Limb (tissue), 2 donors: ENCODE measurements at regions not wholly inside any gene's neighbourhood (a gene's known extent, or its start where the extent isn't known, plus 50 kb on each side); places are given as distances from the start of the nearest gene placed in this dataset.

ENCODE experiments used
- DNase-seq, 2 donors: peaks; one replicate each; pipeline ENCODE4 v3.0.0-alpha.2; 2016; ENCODE audit errors: extremely low spot score in 2 of 2

DNA sequence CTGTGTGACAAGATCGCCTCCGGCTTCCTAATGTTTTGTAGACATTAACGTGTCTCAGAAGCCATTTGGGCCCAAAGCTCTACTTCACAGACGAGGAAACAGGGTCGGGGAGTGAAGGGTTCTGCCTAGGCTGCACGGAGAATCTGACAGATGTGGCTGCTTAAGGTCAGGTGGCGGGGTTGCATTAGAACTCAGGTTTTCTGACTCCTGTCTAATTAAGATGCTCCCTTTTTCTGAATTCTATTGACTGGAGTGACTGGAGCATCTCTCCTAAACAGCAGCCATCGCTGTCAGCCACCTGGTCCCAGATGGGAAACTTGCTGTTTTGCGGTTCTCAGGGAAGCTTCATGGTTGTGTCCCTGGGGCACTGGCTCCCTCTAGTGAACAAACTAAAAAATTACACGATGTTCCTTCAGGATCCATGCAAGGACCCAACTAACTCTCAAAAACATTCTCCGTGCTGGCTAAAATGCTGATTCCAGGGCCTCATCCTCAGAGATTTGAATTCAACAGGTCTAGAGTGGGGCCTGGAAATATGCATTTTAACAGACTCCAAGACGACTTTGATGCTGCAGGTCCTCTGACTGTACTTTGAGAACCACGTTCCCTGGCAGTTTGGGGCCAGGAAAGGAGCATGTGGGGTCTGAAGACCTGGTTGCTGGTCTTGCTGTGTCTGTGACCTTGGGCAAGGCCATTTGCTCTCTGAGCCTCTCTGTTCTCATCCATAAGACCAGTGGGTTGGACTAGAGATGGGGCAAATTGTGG is 117.4 kb downstream of the IRF8 start:
- peak; percentile 67 to 73 for DNase-seq

DNA sequence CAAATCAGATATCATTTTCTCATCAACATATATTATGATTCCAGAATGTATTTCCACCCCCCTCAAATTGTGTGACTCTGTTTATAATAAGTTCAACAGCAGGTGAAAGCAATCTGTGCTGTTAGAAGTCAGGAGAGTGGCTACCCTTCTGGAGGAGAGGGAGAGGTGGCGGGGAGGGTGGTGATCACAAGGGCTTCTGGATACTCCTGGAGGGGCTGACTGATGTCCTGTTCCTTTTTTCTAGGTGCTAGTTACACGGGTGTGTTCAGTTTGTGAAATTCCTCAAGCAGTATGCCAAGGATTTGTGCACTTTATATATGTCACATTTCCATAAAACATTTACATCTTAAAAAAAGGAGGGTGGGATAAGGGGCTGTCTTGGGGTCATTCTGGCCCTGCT is 119.1 kb downstream of the IRF8 start:
- peak in 1 of 2 donors; percentile 21 for DNase-seq

DNA sequence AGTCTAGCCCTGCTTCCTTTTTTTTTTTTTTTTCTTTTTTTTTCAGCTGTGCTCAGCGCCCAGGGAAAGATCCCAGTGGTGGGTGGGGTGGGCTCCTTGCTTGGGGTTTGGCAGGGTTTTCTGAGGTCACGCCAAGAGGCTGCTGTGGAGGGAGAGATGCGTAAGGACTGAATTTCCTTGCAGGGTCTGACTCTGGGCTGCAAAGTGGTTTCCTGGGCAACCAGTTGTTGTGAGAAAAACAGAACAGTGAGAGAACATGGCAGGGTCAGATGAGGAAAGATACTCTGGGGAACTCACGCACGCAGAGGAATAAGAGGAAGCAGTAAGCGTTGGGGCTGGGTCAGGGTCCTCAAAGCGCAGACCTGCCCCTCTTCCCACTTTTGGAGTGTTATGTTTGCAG is 119.5 kb downstream of the IRF8 start:
- peak; percentile 52 to 68 for DNase-seq

DNA sequence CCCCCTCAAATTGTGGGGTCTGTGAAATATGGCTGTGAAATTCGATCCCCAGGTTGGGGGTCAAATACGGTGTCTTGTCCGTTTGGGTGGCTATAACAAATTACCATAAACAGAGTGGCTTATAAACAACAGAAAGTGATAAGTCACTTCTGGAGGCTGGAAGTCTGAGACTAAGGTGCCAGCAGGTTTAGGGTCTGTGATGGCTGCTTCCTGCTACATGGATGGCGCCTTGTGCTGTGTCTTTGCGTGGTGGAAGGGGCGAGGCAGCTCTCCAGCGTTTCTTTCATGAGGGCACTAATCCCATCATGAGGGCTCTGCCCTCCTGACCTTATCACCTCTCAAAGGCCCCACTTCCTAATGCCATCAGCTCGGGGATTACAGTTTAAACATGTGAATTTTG is 120.0 kb downstream of the IRF8 start:
- DNase-seq: no peak

DNA sequence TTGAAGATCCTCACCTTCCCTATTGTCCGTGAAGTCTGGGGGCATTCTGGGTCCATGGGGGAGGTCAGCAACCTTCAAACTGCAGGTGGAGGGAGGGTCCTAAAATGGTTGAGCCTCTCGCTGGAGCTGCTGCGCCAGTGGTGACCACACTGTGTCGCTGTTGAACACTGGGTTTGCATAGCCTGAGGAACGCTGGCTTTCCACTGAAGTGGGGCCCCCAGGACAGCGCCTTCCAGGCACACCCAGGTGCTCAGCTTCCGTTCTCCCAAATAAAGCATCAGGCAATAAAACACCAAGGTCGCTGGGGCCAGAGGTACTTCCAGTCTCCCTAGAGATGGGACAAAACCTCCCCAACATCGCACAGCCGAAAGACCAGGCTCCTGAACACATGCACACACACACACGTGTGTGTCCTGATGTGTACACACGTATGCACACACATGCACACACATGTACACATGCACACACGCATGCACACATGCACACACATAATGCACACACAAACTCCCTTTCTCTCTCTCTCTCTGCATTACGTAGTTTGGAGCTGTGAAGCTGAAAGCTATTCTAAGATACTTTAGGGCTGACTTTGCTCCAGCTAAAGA is 120.6 kb downstream of the IRF8 start:
- peak in 1 of 2 donors; percentile 32 for DNase-seq

DNA sequence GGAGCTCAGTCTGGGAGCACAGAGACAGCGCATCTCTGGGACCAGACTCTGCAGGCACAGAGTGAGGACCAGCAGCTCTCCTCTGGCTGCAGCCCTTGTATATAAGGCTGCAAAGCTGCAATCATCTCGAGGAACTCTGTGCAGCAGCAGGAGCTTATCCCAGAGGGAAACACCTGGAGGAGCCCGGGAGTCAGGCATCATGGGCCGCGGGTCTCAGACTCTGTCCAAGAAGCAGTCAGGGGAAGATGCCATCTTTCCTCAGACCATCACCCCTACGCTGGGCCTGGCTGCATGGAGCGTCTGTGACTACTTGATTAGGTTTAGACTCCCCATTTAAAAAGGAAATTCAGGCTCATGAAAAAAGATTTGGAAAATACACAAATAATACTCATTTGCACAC is 122.0 kb downstream of the IRF8 start:
- DNase-seq: peak in 1 of 2 donors; percentile 11

DNA sequence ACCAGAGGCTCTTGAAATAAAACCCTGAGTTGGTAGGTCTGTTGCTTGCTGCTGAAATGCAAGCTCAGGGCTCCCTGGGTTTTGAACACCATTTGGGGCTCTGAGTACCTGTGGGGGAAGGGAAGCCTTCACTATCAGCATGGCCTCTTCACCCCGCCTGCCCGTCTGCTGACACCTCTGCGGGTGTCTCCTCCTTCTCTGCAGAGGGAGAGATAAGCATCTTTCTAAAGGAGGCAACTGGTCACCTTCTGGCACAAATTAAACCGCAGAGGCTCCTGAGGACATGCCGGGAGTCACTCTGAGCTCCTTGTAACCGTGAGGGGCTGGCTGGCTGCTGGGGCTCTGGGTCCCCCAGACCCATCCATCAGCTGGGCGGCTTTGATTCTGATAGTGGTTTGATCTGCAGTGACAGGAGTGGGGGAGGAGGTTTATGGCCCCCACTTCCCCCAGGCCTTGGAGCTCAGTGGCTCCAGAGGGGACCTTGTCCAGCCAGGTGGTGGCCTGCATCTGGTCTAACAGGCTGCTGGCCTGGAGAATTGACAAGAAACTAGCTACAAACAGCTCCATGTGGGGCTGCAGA is 123.5 kb downstream of the IRF8 start:
- peak in 1 of 2 donors; percentile 10 for DNase-seq

DNA sequence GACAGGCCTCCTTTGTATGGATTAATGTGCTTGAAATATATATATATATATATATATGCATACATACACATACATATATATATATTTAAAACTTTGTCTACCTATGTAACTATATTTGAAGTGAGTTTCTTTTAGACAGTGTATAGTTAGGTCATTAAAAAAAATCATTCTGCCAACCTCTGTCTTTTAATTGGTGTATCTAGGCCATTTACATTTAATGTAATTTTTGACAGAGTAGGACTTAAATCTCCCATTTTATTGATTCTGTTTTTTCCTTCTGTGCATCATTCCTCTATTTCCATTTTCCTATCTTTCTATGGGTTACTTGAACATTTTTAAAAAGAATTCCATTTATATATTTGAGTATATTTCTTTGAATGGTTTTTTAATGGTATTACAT is 125.2 kb downstream of the IRF8 start:
- DNase-seq: no peak

DNA sequence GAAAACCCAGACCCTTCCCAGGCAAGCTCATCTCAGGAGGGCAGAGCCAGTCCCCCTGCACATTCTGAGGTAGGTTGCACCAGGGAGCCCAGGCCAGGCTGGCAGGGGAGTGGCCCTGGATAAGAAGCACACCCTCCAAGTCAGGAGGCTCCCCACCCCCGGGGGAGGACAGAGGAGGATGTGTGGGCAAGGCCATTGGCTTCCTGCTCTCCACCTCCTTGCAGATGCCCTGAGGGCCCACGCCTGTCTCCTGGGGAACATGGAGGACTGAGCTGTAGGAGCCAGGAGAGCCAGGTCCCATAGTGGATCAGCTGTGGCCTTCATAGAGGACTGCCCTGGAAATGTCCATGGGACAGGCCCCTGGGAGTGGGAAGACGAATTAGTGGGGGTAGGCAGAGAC is 126.7 kb downstream of the IRF8 start:
- peak in 1 of 2 donors; percentile 20 for DNase-seq

DNA sequence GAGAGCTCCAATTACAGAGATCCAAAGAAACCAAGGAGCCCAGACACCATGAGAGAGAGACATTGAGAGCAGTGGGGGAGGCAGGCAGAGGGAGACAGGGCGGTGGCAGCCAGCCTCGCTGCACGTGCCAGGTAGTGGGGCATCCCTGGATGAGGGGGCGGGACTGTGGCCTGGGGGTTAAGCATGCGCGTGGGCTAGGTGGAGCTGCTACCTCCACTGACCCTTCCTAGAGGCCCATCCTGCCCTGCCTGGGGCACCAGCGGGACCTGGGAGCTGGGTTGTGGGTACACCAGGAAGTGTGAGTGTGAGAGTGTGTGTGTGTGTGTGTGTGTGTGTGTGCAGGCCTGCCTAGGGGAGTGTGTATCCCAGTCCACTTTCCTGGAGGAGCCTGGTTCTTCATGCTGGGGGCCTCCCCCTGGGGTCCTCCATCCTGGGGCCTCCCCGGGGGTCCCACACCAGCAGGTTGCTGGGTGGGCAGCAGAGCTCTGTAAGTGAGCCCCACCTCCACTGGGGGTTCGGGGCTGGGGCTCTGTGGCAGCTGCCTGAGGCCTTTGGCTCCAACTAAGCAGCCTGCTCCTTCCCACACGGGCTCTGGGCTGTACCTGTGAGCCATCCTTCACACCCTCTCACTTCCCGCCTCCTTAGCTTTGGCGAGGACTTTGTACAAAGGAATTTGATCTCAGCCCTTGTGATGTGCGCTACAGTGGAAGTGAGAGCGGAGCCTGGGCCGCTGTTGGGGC is 127.4 kb downstream of the IRF8 start:
- peak in 1 of 2 donors; percentile 30 for DNase-seq

DNA sequence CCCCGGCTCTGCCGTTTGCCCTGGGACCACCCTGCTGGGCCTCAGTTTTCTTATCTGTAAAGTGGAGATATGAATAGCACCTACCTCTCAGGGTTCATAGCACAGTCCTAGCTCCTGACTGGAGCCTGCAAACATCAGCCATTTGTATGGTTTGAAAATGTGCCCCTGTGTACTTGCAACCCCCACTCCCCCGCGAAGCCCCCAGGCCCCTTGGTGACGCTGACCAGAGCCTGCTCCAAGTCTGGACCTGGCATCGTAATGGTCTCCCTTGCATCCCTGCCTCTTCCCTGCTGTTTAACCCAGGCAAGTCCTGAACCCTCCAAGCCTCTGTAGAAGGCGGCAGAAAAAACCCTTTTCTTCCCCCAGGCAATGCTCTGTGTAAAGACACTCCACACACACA is 128.0 kb downstream of the IRF8 start:
- DNase-seq: no peak

DNA sequence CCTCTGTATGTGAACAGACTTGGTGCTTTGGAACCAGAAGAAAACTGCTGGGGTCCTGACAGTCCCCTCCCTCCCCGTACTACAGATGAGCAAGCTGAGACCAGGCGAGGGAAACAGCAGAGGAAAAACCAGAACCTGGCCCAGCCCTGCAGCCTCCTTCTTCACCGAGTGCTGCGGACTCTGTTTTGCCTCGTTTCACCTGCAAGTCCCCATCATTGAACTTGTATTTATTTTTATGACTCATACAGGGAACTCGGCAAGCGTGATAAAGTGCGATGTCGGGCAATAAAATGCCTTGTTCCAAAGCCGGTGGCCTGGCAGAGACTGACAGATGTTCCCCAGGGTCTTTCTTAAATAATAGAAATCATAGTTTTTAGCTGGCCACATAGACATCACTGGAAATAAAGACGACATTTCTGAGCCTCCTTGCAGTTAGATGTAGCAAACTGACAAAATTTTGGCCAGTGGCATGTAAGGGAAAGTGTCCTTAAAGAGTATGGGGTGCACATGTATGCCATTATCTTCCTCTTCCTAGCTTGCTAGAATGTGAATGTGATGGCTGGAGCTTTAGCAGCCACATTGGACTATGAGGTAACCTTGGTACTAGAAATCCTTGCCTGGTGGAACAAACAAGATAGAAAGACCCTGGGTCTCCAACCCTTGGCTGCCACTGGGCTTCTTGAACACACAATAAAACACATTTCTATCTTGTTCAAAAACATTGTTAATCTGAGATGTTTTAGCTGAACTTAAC is 128.6 kb downstream of the IRF8 start:
- DNase-seq: peak in 1 of 2 donors; percentile 10

DNA sequence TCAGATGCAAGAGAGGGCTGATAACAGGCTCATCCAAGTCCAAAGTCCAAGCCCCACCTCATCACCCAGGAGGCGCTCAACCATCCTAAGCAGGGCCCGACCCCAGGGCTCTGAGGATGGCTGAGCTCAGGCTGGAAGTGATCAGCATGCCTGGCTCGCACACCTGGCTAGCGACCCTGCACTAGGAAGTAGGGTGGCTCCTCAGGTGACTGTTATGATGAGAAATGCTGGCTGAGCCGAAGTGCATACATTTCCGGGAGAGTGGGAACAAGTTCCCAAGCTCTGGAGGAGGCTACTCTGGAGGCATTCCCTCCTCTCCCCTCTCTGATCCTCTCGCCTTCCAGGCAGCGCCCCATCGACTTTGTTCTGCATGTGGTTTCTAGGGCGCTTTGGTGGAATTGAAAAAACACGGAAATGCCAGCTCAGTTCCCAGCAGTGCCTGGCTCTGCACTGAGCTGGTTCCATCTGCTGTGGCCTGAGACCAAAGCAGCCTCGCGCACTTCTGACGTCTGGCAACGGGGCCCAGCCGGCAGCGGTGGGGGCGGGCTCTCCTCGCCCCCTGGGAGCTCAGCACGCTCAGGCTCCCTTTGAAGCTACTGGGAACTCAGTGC is 130.3 kb downstream of the IRF8 start:
- peak; percentile 32 to 78 for DNase-seq

DNA sequence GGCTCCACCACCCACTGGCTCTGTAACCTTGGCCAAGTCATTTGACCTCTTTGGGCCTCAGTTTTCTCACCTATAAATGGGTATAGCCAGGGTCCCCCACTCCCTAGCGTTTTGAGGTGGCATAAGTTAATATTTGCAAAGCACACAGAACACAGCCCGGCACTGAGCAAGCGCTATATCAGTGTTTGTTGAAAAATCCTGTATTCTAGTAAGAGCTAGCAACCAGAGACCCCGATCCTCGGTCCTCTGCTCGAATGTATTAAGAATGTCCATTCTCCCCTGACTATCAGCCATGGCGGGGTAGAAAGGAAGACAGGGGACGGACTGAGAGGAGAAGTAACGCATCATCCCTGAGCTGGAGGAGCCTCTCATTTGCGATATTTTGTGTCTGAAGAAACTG is 131.2 kb downstream of the IRF8 start:
- DNase-seq: peak in 1 of 2 donors; percentile 7

DNA sequence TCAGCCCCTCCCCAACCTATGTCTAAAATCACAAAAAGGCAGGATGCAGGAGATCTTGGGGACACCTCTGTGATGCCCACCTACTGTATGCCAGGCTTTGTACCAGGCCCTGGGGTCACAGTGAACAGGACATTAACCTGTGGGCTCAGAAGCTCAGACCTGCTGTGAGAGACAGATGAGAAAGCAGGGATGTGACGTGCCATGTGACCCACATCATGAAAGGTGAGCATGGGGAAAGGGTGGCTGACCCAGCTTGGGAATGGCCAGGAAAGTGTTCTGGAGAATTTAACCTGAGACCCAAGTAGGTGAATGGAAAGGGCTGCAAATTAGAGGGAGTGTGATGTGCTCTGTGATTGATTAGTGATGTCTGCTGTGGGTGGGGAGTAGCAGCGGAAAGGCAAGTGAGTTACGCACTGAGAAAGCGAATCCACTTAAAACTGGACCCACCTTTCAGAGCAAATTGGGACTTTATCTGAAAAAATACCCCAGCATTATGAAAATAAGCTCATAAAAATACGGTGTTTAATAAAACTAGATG is 132.2 kb downstream of the IRF8 start:
- peak in 1 of 2 donors; percentile 17 for DNase-seq

DNA sequence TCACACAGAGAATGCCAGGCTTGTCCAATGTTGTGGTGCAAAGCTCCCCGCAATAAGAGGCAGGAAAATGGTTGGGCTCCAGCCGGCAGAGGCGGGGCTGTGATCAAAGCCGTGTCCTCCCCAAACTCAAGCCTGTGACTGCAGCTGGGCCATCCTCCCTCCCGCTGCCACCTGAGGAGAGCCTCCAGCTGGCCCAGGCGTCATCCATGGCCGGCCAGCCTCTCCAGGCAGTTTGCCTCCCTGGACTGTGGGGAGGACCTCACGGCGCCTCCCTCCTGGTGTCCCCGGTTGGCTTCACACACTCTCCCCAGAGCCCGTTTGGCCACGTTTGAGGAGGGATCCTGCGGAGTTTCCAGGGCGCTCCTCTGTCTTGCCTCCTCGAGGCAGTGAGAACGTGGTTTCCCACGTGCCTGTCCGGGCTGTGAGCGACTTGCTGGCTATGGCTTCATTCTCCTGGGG is 134.1 kb downstream of the IRF8 start:
- peak; percentile 34 to 68 for DNase-seq

DNA sequence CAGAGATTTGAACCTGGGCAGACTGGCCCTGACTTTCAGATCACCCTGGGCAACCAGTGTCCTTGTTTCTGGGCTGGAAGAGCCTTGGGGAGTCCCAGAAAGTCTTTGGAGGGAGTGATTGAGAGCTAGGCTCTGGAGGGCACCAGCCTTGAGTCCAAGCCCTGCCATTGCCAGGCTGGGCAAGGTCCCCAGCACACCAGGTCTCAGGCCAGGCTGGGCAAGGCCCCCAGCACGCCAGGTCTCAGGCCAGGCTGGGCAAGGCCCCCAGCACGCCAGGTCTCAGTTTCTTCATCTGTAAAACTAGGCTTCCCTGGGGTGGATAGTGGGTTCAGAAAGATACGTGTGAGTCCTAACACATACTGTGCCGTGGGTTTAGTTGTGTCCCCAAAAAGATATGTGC is 135.0 kb downstream of the IRF8 start:
- no peak for DNase-seq

DNA sequence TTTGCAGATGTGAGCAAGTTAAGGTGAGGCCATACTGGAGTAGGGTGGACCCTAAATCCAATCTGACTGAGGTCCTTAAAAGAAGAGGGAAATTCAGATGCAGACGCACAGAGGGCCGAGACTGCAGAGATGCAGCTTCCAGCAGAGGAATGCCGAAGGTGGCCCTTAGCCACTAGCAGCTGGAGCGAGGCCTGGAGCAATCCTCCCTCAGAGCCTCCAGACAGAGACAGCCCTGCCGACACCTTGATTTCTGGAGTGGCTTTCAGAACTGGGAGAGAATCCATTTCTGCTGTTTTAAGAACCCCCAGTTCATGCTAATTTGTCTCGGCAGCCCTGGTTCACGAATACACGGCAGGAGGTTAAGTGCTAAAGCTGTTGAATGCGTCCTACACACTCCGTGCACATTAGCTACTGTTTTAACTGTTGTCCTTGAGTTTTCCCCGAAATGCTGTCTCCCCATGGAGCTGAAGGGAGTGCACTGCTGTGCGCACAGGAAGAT is 135.5 kb downstream of the IRF8 start:
- no peak for DNase-seq

DNA sequence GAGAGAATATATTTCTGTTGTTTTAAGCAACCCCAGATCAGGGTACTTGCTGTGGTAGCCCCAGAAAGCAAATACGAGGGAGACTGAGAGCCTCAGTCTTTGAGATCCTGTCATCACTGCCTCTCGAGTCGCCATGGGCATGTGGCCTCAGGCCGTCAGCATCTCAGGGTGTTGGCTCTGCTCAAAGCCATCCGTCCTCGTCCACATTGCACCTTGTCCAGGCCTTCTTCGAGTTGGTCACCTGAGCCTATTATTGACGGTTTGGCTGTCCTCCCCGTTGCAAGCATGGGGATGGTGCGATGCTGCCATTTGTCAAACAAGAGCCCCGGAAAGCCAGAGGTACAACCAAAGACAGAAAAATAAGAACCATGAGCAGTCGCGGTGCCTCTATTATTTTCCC is 136.9 kb downstream of the IRF8 start:
- no peak for DNase-seq
